GM12892 (cell line): ENCODE measurements at regions not wholly inside any gene's neighbourhood (a gene's known extent, or its start where the extent isn't known, plus 50 kb on each side); places are given as distances from the start of the nearest gene placed in this dataset.

Experiments used
- POLR2A ChIP-seq: IDR thresholded peaks from 2 replicates; pipeline ENCODE4 v1.6.1; 2011; ENCODE audit warnings: low read depth, low read length, control low read depth
- TAF1 ChIP-seq: IDR thresholded peaks from 2 replicates; pipeline ENCODE4 v1.6.1; 2011; ENCODE audit warnings: low read depth, mild to moderate bottlenecking, control low read depth, low read length, borderline replicate concordance

- TF ChIP-seq TAF1 = no peak
- no peak for TF ChIP-seq POLR2A
Measured at GRCh38 chr3:43165786-43166185, 59.9 kb upstream of the POMGNT2 start.
